ENCODE measurements at regions not wholly inside any gene's neighbourhood (a gene's known extent, or its start where the extent isn't known, plus 50 kb on each side); places are given as distances from the start of the nearest gene placed in this dataset.

DNA sequence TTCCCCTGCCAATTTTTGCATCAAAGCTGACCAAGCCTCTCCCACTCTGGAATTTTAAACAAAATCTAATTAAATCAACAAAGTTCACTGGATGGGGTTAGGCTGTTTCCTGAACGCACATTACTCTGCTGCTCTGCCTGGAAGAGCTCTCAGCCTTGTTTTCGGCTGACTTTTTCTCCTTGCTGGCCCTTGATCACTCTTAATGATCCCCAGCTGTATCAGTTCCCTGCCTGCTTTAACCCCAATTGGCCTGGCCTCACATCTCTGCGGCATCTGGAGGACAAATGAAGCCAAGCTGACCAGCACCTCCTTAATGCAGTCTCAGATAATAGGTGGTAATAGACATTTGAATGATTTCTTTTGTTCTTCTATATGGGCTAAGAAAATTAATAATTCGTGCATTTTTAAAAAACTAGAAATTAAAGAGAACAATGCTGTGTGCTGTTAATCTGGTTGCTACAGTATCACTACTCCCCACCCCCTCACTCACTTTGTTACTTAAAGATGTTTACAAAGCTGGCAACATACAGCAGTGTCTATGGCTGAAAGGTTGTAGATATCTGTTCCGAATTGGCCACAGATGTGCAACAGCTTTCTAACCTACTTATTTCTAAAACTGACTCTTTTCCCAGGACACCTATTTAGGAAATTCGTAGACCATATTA lies 415.2 kb upstream of the KCNH7 start:
- TF ChIP-seq, protein P1, sequence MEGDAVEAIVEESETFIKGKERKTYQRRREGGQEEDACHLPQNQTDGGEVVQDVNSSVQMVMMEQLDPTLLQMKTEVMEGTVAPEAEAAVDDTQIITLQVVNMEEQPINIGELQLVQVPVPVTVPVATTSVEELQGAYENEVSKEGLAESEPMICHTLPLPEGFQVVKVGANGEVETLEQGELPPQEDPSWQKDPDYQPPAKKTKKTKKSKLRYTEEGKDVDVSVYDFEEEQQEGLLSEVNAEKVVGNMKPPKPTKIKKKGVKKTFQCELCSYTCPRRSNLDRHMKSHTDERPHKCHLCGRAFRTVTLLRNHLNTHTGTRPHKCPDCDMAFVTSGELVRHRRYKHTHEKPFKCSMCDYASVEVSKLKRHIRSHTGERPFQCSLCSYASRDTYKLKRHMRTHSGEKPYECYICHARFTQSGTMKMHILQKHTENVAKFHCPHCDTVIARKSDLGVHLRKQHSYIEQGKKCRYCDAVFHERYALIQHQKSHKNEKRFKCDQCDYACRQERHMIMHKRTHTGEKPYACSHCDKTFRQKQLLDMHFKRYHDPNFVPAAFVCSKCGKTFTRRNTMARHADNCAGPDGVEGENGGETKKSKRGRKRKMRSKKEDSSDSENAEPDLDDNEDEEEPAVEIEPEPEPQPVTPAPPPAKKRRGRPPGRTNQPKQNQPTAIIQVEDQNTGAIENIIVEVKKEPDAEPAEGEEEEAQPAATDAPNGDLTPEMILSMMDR (IDR thresholded peaks at IDR 0.05): no peak
- TF ChIP-seq POLR2A (IDR thresholded peaks at IDR 0.05): no peak

Data from body of pancreas (tissue), 4 donors.